Neuronal stem cell (in vitro differentiated cells): ENCODE measurements at regions not wholly inside any gene's neighbourhood (a gene's known extent, or its start where the extent isn't known, plus 50 kb on each side); places are given as distances from the start of the nearest gene placed in this dataset.
"Not testable (repeated sequence)": the region's sequence is repeated elsewhere in the genome, so short reads cannot be mapped to it uniquely, and the experiment has no call there.

Source experiments
- DNase-seq: peaks from one replicate; pipeline ENCODE4 v3.0.0-alpha.2; 2013; ENCODE audit warnings: low spot score
- H2AFZ ChIP-seq: one replicate; pipeline ENCODE4 v1.6.1; 2013; ENCODE audit warnings: mild to moderate bottlenecking, low read length, inconsistent platforms
- H2AK5ac ChIP-seq: 2 replicates; pipeline ENCODE4 v1.6.1; 2013; ENCODE audit warnings: low read depth, mild to moderate bottlenecking, inconsistent platforms, low read length, moderate library complexity, mixed read lengths
- H2BK120ac ChIP-seq: 2 replicates; pipeline ENCODE4 v1.6.1; 2013; ENCODE audit warnings: low read depth, mild to moderate bottlenecking, inconsistent platforms, low read length, moderate library complexity, mixed read lengths
- H2BK12ac ChIP-seq: one replicate; pipeline ENCODE4 v1.6.1; 2013; ENCODE audit warnings: low read length, inconsistent platforms
- H2BK15ac ChIP-seq: 2 replicates; pipeline ENCODE4 v1.6.1; 2013; ENCODE audit warnings: mild to moderate bottlenecking, low read length, inconsistent platforms, mixed read lengths
- H2BK5ac ChIP-seq: one replicate; pipeline ENCODE4 v1.6.1; 2013; ENCODE audit warnings: inconsistent platforms, mild to moderate bottlenecking, low read length, moderate library complexity
- H3K14ac ChIP-seq: one replicate; pipeline ENCODE4 v1.6.1; 2013; ENCODE audit warnings: low read length, inconsistent platforms
- H3K18ac ChIP-seq: 2 replicates; pipeline ENCODE4 v1.6.1; 2013; ENCODE audit warnings: low read length, inconsistent platforms
- H3K23ac ChIP-seq: 2 replicates; pipeline ENCODE4 v1.6.1; 2013; ENCODE audit warnings: low read depth, mild to moderate bottlenecking, mixed read lengths, low read length, inconsistent platforms; ENCODE audit not compliant: poor library complexity
- H3K27ac ChIP-seq: replicated peaks from 3 replicates; pipeline ENCODE4 v1.5.1; 2013; ENCODE audit warnings: low read length, inconsistent platforms
- H3K27me3 ChIP-seq, 3 experiments: 2 replicates each; pipeline ENCODE4 v1.6.1; 2013; ENCODE audit warnings: low read length in 3 of 3, mild to moderate bottlenecking in 2 of 3, inconsistent platforms in 1 of 3, low read depth in 1 of 3, mixed read lengths in 1 of 3, moderate library complexity in 1 of 3; ENCODE audit not compliant: control insufficient read depth in 3 of 3, insufficient read depth in 3 of 3
- H3K36me3 ChIP-seq, 2 donors: replicated peaks in 1 of 2; 2 replicates each; pipeline ENCODE4 v1.6.1; 2013; ENCODE audit warnings: low read length in 2 of 2; ENCODE audit not compliant: control insufficient read depth in 2 of 2, insufficient read depth in 2 of 2
- H3K4ac ChIP-seq: 2 replicates; pipeline ENCODE4 v1.6.1; 2013; ENCODE audit warnings: inconsistent platforms, mild to moderate bottlenecking, low read length, moderate library complexity
- H3K4me1 ChIP-seq, 2 donors: 1 replicate in 1 of 2; 2 replicates in 1 of 2; pipeline ENCODE4 v1.6.1; 2013; ENCODE audit warnings: low read length in 2 of 2, low read depth in 1 of 2; ENCODE audit not compliant: control insufficient read depth in 2 of 2, insufficient read depth in 1 of 2
- H3K4me2 ChIP-seq: one replicate; pipeline ENCODE4 v1.6.1; 2013; ENCODE audit warnings: mild to moderate bottlenecking, low read length, inconsistent platforms; ENCODE audit not compliant: insufficient read depth, poor library complexity, severe bottlenecking
- H3K4me3 ChIP-seq, 2 donors: 2 replicates each; pipeline ENCODE4 v1.5.1; 2013; ENCODE audit warnings: low read length in 2 of 2, mild to moderate bottlenecking in 2 of 2, inconsistent platforms in 1 of 2, moderate library complexity in 1 of 2
- H3K79me1 ChIP-seq: one replicate; pipeline ENCODE4 v1.6.1; 2013; ENCODE audit warnings: low read depth, mild to moderate bottlenecking, inconsistent platforms, low read length, moderate library complexity
- H3K9ac ChIP-seq: one replicate; pipeline ENCODE4 v1.6.1; 2013; ENCODE audit warnings: mild to moderate bottlenecking, low read depth, low read length, inconsistent platforms; ENCODE audit not compliant: poor library complexity
- H3K9me3 ChIP-seq, 2 donors: replicated peaks in 1 of 2; 2 replicates each; pipeline versions ENCODE3 to v1.6.1; 2013; ENCODE audit warnings: low read length in 2 of 2, mild to moderate bottlenecking in 2 of 2, inconsistent platforms in 1 of 2, low read depth in 1 of 2, mixed read lengths in 1 of 2, moderate library complexity in 1 of 2; ENCODE audit not compliant: control insufficient read depth in 2 of 2, insufficient read depth in 1 of 2
- H4K8ac ChIP-seq: one replicate; pipeline ENCODE4 v1.6.1; 2013; ENCODE audit warnings: low read depth, mild to moderate bottlenecking, inconsistent platforms, low read length, moderate library complexity
- H4K91ac ChIP-seq: one replicate; pipeline ENCODE4 v1.6.1; 2013; ENCODE audit warnings: low read length, low read depth, mild to moderate bottlenecking, inconsistent platforms; ENCODE audit not compliant: poor library complexity
- WGBS, 2 donors: extraction: QIAGEN DNeasy Blood & Tissue Kit; methylation state at CpG; one replicate each; pipeline ENCODE4 v1.1.7; 2013; ENCODE audit warnings: missing lambda C conversion rate in 2 of 2, mixed read lengths in 1 of 2; ENCODE audit not compliant: insufficient read length in 2 of 2, insufficient replicate concordance in 1 of 2; ENCODE audit errors: extremely low coverage in 2 of 2; 5-methylcytosine and 5-hydroxymethylcytosine counted together

GRCh38 chr2:18046558-18047212 is 168.2 kb downstream of the KCNS3 start:
- no peak for DNase-seq
- Histone ChIP-seq H3K27me3 (no peaks in the 10 kb centered on the region), H3K27ac (no peak overlapping the region), H3K4me3 (no peak overlapping the region), H3K36me3 (no peaks in the 10 kb centered on the region), H2BK120ac (no peak overlapping the region), H2BK15ac (no peak overlapping the region), H3K4me1 (no peaks in the 10 kb centered on the region), H2BK5ac (no peak overlapping the region), H2AFZ (no peak overlapping the region), H3K79me1 (no peaks in the 10 kb centered on the region), H2BK12ac (no peak overlapping the region), H3K14ac (no peak overlapping the region), H3K9me3 (no peaks in the 10 kb centered on the region), H3K4ac (no peak overlapping the region), H2AK5ac (no peak overlapping the region), H3K18ac (no peak overlapping the region), H3K23ac (no peak overlapping the region), H4K8ac (no peak overlapping the region), H3K9ac (no peak overlapping the region), H4K91ac (no peak overlapping the region), H3K4me2 (no peak overlapping the region)
- WGBS, 2 donors: no CpG with 5 or more reads among the region's 3 CpGs

DNA sequence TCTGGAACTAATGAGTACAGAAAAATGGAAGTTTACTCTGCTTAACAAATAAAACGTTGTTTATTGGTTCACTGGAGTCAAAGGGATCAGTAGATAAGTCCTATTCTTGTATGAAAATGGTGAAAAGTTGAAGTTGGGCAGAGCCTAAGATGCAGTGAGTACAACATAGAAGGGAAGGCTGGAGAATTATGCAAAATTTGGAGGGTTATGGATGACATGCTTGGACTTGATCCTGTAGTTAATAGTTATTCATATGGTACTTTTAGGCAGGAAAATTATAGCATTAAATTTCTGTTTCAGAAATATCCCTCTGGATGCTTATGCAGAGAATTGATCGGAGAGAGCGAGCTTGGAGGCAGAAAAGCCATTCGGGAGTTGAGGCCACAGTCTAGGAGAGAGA is 167.6 kb downstream of the KCNS3 start:
- no peak overlapping the region for H3K18ac ChIP-seq
- no peak overlapping the region for H2AK5ac ChIP-seq
- H3K23ac ChIP-seq: no peak overlapping the region
- no peak overlapping the region for H3K27ac ChIP-seq
- no peaks in the 10 kb centered on the region for H3K36me3 ChIP-seq
- no peak overlapping the region for H2AFZ ChIP-seq
- H3K4ac ChIP-seq: no peak overlapping the region
- no peak overlapping the region for H3K14ac ChIP-seq
- no peaks in the 10 kb centered on the region for H3K4me1 ChIP-seq
- H2BK15ac ChIP-seq: no peak overlapping the region
- H3K4me2 ChIP-seq: no peak overlapping the region
- H3K27me3 ChIP-seq: no peaks in the 10 kb centered on the region
- no peak overlapping the region for H4K8ac ChIP-seq
- DNase-seq: no peak
- no peak overlapping the region for H3K4me3 ChIP-seq
- no peaks in the 10 kb centered on the region for H3K79me1 ChIP-seq
- no CpG with 5 or more reads among the region's 4 CpGs for WGBS, 2 donors
- H2BK12ac ChIP-seq: no peak overlapping the region
- no peak overlapping the region for H4K91ac ChIP-seq
- H2BK5ac ChIP-seq: no peak overlapping the region
- H2BK120ac ChIP-seq: no peak overlapping the region
- H3K9me3 ChIP-seq: no peaks in the 10 kb centered on the region
- H3K9ac ChIP-seq: no peak overlapping the region

- no peak overlapping the region for H2BK12ac ChIP-seq
- no peak overlapping the region for H2AK5ac ChIP-seq
- H2BK120ac ChIP-seq: no peak overlapping the region
- H3K27ac ChIP-seq: no peak overlapping the region
- H4K8ac ChIP-seq: no peak overlapping the region
- no peak overlapping the region for H2AFZ ChIP-seq
- H3K4ac ChIP-seq: no peak overlapping the region
- H2BK15ac ChIP-seq: no peak overlapping the region
- no peak overlapping the region for H3K14ac ChIP-seq
- no peak for DNase-seq
- no peak overlapping the region for H3K9ac ChIP-seq
- no peak overlapping the region for H2BK5ac ChIP-seq
- no peaks in the 10 kb centered on the region for H3K27me3 ChIP-seq
- no peaks in the 10 kb centered on the region for H3K9me3 ChIP-seq
- WGBS, 2 donors: no CpG with 5 or more reads among the region's 1 CpG
- no peaks in the 10 kb centered on the region for H3K4me1 ChIP-seq
- H4K91ac ChIP-seq: no peak overlapping the region
- H3K36me3 ChIP-seq: no peaks in the 10 kb centered on the region
- H3K4me3 ChIP-seq: no peak overlapping the region
- H3K18ac ChIP-seq: no peak overlapping the region
- no peak overlapping the region for H3K23ac ChIP-seq
- no peaks in the 10 kb centered on the region for H3K79me1 ChIP-seq
- no peak overlapping the region for H3K4me2 ChIP-seq
Measured at GRCh38 chr2:18045230-18045629, 166.8 kb downstream of the KCNS3 start.

DNA sequence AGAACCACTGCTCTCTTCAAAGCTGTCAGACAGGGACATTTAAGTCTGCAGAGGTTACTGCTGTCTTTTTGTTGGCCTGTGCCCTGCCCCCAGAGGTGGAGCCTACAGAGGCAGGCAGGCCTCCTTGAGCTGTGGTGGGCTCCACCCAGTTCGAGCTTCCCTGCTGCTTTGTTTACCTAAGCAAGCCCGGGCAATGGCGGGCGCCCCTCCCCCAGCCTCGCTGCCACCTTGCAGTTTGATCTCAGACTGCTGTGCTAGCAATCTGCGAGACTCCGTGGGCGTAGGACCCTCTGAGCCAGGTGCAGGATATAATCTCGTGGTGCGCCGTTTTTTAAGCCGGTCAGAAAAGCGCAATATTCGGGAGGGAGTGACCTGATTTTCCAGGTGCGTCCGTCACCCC is 138.9 kb downstream of the KCNS3 start:
- H2AK5ac ChIP-seq, H3K4ac ChIP-seq, H3K23ac ChIP-seq, H2AFZ ChIP-seq, H3K27ac ChIP-seq, H3K4me1 ChIP-seq, H3K79me1 ChIP-seq, H2BK15ac ChIP-seq, H3K4me3 ChIP-seq, H2BK12ac ChIP-seq, H3K4me2 ChIP-seq, H3K18ac ChIP-seq, H3K9ac ChIP-seq, H2BK5ac ChIP-seq, DNase-seq, H3K14ac ChIP-seq, H4K91ac ChIP-seq, H3K27me3 ChIP-seq, H3K36me3 ChIP-seq, H3K9me3 ChIP-seq, H2BK120ac ChIP-seq, H4K8ac ChIP-seq: not testable (repeated sequence)
- WGBS, 2 donors: no CpG with 5 or more reads among the region's 16 CpGs
